Activated CD4-positive, alpha-beta T cell treated with anti-CD3 and anti-CD28 coated beads, Interleukin-2, amount 50 U/mL, for 24 hours (primary cell): ENCODE measurements at regions not wholly inside any gene's neighbourhood (a gene's known extent, or its start where the extent isn't known, plus 50 kb on each side); places are given as distances from the start of the nearest gene placed in this dataset.

Source experiments
- DNase-seq, 2 donors: peaks; one replicate each; pipeline ENCODE4 v3.0.0-alpha.2; 2020; ENCODE audit warnings: low read depth in 1 of 2, low spot score in 1 of 2

DNA sequence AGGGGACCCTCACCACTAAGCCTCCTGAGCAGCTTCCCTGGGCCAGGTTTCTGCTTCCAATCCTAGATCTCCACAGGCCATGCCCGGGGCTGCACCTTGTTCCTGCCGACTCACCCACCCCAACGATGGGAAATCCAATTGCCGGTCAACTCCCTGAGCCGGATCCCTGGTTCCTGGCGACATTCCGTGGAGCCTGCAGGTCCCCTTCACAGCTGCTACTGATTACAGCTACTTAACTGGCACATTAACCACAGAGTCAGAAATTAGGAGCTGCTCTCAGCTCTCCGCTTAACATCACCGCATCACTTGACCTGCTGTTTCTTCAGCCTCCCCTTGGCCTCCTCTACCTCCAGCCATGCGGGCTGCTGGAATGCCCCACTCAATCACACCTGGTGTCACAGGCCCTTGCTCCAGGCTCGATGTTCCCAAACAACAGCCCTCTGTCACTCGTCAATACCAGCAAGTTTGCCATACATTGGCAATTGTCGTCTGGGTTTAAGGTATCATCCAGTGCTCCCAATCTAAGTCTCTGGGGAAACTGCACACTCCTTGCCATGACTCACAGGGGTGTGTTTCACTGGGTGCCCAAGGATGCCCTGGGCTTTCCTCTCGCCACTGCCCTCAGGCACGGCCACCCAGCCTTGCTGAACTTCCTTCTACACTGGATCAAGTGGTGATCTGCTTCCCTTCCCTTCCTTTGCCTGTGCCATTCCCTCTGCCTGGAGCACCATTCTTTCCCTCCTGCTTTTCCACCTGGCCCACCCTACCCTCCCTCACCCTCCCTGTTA, 181.0 kb downstream of the MN1 start:
- DNase-seq, result no peak

DNA sequence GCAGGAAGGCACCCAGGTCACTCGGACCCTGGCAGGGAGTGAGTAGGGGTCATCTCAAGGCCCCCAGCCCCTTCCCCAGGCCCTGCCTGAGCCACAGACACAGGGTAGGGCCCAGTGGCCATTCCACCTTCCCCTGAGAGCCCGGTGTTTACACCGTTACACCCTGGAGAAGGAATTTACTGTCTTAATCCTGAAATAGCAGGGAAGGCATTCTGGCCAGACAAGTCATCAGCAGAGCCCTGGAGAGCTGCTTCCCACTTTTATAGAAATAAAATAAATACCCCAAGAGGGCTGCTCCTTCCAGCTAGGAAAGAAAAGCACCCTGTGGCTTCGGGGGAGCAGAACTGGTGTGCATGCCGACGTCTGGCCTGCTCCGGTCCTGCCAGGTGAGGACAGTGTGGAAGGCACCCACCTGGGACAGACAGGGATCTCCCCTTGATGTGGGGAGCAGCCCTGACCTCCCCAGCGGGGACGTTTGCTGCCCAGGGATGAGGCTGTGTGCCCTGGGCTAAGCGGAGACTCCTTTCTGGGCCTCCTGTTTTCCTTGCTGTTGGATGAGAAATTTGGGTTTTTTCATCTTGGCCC, 180.0 kb downstream of the MN1 start:
- no peak for DNase-seq

DNA sequence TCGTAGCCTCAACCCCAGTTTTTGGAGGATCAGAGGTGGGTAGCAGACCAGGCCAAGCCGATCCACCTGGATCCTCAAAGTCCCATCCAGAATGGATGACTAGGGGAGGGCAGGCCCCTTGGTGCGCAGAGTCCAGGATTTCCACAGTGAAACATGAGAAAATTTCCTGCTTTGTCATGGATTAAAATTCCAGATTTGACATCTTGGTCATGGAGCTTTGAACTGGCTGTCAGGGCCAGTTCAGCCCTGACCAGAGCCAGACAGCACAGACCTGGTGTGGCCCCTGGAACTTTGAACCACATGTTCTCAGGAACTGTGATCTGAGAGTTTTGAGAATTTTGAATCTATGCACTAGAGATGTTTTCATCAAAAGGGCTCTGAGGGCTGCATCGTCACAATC, 177.5 kb downstream of the MN1 start:
- no peak for DNase-seq

DNA sequence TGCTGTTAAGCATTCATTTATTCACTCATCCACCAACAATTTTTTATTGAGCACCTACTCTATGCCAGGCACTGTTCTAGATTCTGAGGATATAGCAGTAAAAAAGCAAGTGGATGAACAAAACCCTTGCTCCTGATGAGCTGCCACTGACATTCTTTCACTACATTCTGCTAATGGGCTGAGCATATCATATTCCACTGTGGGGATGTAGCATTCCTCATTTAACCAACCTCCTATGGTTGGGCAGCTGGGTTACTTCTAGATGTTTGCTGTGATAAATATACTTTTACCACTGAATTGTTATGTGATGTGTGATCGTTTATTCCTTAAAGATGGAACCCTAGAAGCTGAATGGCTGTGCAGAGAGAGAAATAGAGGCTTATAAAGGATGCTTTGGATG, 176.9 kb downstream of the MN1 start:
- DNase-seq, result no peak

DNA sequence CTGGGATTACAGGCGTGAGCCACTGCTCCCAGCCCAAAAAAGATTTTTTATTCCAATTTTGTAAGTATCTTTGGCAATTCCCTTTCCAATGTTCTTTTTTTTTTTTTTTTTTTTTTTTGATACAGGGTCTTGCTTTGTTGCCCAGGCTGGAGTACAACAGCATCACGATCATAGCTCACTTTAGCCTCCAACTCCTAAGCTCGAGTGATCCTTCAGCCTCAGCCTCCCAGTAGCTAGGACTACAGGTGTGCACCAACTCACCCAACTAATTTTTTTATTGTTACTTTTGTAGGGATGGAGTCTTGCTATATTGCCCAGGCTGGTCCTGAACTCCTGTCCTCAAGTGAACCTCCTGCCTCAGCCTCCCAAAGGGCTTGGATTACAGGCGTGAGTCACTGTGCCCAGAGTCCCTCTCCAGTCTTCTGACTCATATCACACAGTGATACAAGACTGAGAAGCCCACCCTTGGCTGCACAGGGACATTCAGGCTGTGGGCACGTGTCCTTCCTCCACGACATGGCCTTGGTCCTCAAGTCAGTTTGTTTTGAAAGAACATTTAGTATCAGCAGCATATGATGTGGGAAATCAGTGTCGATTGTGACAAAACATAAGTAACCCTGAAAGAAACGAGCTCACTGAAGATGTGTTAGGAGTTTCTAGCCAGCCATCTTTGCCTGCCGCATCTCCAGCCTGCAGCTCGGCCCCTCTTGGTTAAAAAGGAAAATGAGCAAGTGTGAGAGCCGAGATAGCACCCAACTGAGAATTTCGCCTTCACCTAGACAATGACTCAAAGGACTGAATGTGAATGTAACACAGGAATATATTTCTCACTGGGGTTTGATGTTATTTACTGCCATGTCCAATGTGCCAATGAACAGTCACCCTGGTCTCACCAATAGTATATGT, 175.5 kb downstream of the MN1 start:
- DNase-seq, result no peak

DNA sequence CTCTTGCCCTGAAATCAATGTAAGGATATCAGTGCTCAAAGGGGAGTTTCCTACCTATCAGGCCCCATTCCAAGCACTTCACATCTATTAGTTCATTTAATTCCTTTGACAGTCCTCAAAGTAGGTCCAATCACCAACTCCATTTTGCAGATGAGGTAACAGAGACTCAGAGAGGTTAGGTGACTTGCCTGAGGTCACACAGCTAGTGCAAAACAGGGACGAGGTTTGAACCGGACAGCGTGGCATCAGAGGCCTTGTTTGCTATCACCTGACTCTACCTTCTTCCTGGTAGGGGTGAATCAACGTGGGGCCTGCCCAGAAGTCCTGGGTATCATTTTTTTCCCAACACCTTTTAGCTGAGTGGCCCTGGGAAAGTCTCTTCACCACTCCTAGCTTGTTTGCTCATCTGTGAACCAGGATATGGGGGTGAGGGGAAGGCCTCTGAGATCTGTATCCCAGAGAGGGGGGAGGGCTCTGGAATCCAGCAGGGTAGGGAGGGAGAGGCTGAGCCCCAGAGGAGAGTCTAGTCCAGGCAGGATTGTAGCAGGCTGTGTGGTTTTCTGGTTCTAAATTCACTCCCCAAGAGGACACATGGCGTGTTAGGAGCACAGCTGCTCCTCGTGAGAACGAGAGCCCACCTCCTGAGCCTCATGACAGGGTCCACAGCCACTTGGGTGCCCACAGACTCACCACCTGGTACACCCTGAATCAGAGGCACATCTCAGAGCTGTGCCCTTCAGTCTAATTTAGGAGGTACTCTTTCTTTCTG, 174.7 kb downstream of the MN1 start:
- DNase-seq, result no peak

DNA sequence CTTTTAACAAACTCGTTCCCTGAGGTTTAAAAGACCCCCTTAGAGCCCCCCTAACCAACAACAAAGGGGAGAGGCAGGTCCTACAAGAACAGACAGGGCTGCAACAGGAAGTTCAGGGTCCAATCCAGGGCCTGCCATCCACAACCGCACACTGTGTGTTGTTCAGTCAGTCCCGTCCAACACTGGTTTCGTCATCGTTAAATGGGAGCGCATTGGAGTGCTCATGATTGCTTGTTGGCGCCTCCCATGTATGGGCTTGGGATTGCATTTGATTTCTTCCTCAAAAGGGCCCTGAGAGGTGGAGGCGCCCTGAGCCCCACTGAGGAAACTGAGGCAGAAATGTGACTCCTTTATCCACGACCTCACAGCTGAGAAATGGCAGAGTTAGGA, 174.1 kb downstream of the MN1 start:
- no peak for DNase-seq

DNA sequence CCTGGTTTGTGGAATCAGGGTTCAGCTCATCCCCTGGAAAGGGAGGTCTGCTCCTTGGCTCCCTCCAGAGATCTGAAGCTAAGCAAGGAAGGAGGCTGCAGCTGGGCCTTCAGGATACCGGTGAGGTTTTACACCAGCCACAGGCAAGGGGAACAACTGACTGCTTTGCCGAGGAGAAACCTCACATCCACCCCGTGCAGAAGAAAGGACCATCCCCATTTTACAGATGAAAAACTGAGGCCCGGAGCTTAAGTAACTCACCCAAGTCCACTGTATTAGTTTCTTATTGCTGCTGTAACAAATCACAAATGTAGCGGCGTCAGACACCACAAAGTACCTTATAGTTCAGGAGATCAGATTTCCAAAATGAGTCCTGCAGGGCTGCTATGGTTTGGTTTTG, 173.7 kb downstream of the MN1 start:
- no peak for DNase-seq

DNA sequence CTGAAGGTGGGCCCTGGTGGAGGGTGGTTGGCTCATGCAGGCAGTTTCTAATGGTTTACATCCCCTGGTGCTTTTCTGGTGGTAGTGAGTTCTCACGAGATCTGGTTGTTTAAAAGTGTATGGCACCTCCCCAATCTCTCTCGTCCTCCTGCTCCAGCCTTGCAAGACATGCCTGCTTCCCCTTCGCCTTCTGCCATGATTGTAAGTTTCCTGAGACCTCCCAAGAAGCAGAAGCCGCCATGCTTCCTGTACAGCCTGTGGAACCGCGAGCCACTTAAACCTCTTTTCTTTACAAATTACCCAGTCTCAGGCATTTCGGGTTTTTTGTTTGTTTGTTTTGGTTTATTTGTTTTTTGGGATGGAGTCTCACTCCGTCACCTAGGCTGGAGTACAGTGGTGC, 173.2 kb downstream of the MN1 start:
- DNase-seq, result no peak

DNA sequence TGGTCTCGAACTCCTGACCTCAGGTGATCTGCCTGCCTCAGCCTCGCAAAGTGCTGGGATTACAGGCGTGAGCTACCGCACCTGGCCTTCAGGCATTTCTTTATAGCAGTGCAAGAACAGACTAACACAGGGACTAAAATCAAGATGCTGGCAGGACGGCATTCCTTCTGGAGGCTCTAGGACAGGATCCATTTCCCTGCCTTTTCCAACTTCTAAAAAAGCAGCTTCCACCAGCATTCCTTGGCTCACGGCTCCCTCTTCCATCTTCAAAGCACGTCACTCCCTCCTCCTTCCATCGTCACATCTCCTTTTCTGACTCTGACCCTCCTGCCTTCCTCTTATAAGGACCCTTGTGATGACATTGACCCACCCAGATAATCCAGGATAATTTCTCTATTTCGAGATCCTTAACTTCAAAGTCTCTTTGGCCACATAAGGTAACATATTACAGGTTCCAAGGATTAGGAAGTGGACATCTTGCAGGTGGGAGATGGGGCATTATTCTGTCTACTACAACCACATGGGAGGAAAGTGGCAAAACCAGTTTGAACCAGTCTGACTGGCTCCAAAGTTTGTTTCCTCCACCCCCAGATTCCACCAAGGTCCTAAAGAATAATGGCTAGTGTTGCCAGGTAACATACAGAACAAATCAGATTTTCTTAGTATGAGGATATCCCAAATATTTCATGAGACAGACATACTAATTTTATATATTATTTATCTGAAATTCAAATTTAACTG, 172.5 kb downstream of the MN1 start:
- no peak for DNase-seq

DNA sequence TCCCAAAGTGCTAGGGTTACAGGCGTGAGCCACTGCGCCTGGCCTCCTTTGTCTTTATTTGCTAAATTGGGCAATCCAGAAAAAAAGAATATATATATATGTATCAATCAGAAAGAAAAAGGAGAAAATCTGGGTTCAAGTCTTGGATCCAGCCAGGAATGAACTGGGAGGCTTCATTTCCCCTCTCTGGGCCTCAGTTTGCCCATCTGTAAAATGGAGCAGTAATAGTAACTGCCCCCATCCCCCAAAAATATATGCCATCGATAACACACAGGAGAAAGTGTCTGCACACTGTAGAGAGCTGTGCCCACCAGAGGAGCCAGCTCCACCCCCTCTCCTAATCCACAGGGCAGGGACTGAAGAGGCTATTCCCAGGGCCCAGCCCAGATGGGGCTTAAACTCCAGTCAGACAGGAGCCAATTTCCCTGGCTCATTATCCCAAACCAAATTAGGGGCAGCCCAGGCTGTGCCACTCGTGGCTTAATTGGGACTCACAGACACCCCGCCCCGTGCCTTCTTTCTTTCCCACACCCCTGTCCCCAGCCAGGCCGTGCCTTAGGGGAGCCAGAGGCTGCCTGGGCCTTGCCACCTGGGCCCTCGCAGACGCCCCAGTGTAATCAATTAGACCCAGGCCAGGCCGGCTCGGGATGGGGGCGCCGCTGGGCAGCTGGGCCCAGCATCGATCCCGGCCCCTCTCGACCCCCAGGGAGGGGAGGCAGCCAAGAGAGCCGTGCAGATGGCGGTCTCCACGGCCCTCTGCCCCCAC, 171.5 kb downstream of the MN1 start:
- no peak for DNase-seq

DNA sequence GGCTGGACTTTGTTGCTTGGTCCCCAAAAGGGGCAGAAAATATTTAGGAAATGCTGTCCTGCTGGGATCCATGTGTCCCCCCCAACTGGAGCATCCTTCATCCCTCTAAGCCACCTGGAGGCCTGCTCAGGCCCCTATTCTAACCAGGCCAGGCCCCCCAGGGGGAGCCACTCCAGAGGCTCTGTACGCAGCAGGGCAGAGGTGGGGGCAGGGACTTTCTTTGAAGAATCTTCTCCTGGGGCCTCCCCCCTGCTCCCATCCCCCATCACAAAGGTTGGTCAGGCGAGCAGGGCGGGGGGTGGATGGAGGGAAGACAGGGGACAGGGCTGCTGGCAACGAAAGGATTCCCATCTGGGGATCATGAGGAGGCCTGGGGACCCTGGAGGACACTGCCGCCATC, 170.8 kb downstream of the MN1 start:
- DNase-seq, result no peak

DNA sequence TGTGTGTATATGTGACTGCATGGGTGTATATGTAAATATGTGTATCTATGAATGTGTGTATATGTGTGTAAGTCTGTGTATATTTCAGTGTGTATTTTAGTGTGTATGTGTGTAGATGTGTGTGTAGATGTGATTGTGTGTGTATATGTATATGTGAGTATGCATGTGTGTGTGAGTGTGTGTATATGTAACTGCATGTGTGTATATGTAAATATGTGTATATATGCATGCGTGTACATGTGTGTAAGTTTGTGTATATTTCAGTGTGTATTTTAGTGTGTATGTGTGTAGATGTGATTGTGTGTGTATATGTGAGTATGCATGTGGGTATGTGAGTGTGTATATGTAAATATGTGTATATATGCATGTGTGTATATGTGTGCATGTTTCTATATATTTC, 169.9 kb downstream of the MN1 start:
- DNase-seq, result no peak

DNA sequence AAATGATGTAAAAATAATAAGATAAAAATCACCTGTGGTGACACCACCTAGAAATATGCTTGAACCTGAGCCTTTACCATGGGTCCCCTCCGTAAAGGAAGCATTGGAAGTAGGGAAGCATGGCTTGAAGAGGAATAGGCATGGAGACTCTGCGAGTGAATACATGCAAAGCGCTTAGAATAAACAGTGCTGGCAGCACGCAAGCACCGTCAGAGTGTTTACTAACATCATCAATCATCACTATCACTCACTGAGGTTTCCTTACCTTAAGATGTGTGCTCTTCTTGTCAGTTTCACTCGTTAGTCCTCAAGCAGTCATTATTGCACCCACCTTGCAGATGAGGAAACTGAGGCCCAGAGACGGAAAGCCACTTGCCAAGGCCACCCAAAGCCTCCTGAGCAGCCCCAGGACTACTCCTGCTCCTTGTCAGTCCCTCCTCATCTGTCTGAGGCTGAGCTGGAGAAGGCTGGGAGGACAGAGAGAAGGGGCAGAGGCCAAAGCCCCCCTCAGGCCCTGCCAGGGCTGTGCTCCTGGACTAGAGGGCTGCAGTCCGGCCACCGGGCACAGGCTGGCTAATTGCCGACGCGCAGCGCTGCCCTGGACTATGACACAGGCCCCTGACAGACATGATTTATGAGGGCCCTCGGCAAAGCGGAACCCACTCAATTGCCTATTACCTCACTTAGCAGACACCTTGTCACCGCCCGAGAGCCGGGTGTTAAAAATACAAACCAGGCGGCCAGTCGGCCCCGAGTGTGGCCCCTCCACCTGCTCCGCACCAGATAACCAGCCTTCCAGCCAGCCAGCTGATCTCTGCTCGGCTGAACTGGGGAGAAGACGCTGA, 168.9 kb downstream of the MN1 start:
- DNase-seq, result no peak

DNA sequence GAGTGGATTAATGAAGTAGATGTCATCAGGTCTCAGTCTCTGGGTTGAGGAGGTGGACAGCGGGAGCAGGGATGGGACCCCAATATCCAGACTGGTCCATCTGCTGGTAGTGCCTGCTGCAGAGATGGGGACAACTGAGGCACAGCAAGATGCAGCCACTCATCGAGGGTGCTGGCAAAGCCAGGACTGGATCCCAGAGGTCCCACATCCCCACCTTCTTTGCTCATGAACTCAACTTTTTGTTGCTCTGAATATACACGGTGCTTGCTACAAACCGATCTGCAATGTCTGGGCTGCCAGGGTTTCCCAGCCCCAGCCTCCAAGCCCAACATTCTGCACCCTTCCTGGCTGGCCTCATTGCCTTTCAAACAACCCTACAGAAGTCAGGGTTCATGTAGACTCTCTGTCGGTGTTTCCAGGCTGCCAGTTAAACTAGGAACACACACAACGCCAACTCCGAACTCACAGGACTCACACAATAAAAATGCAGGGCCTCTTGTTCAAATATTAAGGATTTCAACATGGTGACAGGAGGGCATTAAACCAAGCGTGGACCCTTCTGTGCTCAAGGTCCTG, 168.2 kb downstream of the MN1 start:
- DNase-seq, result no peak

DNA sequence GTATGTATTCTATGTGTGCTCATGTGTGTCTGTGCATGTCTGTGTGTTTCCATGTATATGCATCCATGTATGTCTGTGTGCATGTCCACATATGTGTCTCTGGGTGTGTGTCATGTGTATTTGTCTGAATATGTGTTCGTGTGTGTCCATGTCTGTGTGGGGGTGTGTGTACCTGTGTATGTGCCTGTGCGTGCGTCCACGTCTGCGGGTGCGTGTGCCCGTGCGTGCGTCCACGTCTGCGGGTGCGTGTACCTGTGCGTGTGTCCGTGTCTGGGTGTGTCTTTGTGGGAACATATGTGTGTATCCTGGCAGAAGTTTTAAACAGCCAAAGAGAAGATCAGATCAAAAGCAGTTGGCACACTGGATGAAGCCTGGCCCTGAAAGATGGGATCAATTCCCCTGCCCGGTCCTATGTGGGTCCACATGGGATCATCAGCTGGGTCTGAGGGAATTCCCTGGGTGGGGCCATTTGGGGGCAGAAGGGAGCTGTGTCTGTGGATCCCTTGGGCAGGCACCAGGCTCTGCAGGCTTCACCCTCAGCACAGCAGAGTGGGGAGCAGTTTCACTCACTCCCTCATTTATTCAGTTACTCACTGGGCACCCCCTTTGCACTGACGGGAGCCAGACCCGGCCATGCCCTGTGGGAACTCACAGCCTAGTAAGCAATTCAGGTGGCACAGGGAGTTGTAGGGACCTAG, 167.4 kb downstream of the MN1 start:
- no peak for DNase-seq

DNA sequence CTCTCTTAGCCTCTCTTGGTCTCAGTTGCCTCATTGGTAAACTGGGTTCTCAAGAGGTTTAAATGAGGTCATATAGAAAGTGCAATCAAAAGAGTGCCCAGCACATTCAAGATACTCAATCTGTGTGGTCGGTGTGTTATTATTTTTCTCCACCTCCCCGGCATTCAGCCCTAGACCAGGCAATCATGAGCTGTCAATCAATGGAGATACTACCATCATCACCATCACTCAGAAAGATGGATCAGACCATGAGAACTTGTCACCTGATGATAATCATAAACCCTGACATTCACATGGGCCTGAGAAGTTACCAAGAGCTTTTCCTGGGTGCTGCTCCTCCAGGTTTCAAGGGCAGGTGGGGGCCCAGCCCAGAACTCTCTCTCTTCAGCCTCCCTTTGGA, 166.1 kb downstream of the MN1 start:
- DNase-seq, result no peak

DNA sequence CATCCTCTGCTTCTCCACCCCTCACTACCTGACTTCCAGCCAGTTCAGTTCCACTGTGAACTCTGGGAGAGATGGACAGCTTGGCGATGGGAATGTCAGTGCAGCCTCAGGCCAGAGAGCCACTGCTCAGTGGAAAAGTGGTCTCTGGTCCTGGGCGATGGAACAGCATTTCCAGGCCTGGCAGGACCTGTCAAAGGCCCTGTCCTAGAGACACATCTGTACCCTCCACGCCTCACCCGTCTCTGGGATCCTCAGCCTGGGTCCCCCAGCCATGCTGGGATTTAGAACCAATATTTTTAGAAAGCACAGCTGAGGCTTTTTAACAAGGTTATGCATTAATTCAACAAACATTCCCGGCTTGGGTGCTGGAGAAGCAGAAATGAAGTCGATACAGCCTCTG, 165.7 kb downstream of the MN1 start:
- no peak for DNase-seq
